PC-3 (cell line): ENCODE measurements at regions not wholly inside any gene's neighbourhood (a gene's known extent, or its start where the extent isn't known, plus 50 kb on each side); places are given as distances from the start of the nearest gene placed in this dataset.
A peak's percentile ranks its signal among the peaks of the same experiment; 100 is the strongest.

ENCODE experiments used
- ATAC-seq: fragments of 200-7000 bp; cut with Tn5 transposase; 2 replicates; pipeline ENCODE4 v1.9.1; 2020; ENCODE audit warnings: mild to moderate bottlenecking, moderate library complexity
- BruUV-seq: library from RNA; stranded (reverse); fragments of 400-500 nt; replicated peaks from 2 replicates; lab custom pipeline; 2021; lab: Mats Ljungman, UMichigan
- CTCF ChIA-PET: fragments of 300-600 bp; sonication (Branson Sonifier 250); formaldehyde crosslinking; loops from one replicate; lab custom pipeline; 2022; ENCODE audit warnings: antibody characterized with exemption; lab: Charles Lee
- POLR2A ChIA-PET: fragments of 300-600 bp; sonication (Branson Sonifier 250); formaldehyde crosslinking; loops from one replicate; lab custom pipeline; 2022; ENCODE audit warnings: antibody characterized with exemption; ENCODE audit not compliant: unreplicated experiment; lab: Charles Lee
- DNase-seq: peaks from one replicate; pipeline ENCODE4 v3.0.0-alpha.2; 2015
- H2AFZ ChIP-seq: fragments of 300-600 bp; sonication (generic); 2 replicates; pipeline ENCODE4 v1.6.0; 2016; ENCODE audit warnings: antibody characterized with exemption, low read length
- H3F3A ChIP-seq: fragments of 300-600 bp; sonication (generic); one replicate; pipeline ENCODE4 v1.6.0; 2017; ENCODE audit warnings: antibody characterized with exemption, low read length, control low read depth, mild to moderate bottlenecking; ENCODE audit not compliant: unreplicated experiment
- H3K27ac ChIP-seq: fragments of 300-600 bp; sonication (generic); 2 replicates; pipeline ENCODE4 v1.5.1; 2016; ENCODE audit warnings: mild to moderate bottlenecking, low read length
- H3K27me3 ChIP-seq: fragments of 300-600 bp; sonication (generic); 2 replicates; pipeline ENCODE4 v1.6.1; 2016; ENCODE audit warnings: low read length, mixed read lengths
- H3K36me3 ChIP-seq: fragments of 300-600 bp; sonication (generic); 2 replicates; pipeline ENCODE4 v1.6.1; 2016; ENCODE audit warnings: low read depth, mixed run types, low read length, mixed read lengths
- H3K4me1 ChIP-seq: fragments of 300-600 bp; sonication (generic); 2 replicates; pipeline ENCODE4 v1.5.1; 2016; ENCODE audit warnings: low read length; ENCODE audit not compliant: insufficient read depth
- H3K4me2 ChIP-seq: fragments of 300-600 bp; sonication (generic); 2 replicates; pipeline ENCODE4 v1.6.0; 2016; ENCODE audit warnings: low read length
- H3K4me3 ChIP-seq: fragments of 300-600 bp; sonication (generic); 2 replicates; pipeline ENCODE4 v1.5.1; 2016; ENCODE audit warnings: mild to moderate bottlenecking, low read length, mixed read lengths
- H3K79me2 ChIP-seq: fragments of 300-600 bp; sonication (generic); 2 replicates; pipeline ENCODE4 v1.6.1; 2017; ENCODE audit warnings: low read length, mixed read lengths
- H3K9ac ChIP-seq: fragments of 300-600 bp; sonication (generic); 2 replicates; pipeline ENCODE4 v1.6.0; 2016; ENCODE audit warnings: mild to moderate bottlenecking, low read length
- H3K9me2 ChIP-seq: fragments of 300-600 bp; sonication (generic); replicated peaks from 2 replicates; pipeline ENCODE4 v1.6.1; 2016; ENCODE audit warnings: mixed run types, low read length, mixed read lengths
- H3K9me3 ChIP-seq: fragments of 300-600 bp; sonication (generic); 2 replicates; pipeline ENCODE4 v1.6.1; 2016; ENCODE audit warnings: low read length, mixed read lengths
- H4K20me1 ChIP-seq: fragments of 300-600 bp; sonication (generic); 2 replicates; pipeline ENCODE4 v1.6.1; 2016; ENCODE audit warnings: low read length, mixed read lengths
- CTCF ChIP-seq: fragments of 300-600 bp; sonication (generic); conservative IDR thresholded peaks from 2 replicates; pipeline ENCODE4 v1.5.1; 2017; ENCODE audit warnings: antibody characterized with exemption, low read depth, mild to moderate bottlenecking, low read length
- EZH2 ChIP-seq: fragments of 300-600 bp; sonication (generic); IDR thresholded peaks from one replicate; pipeline ENCODE4 v1.6.1; 2017; ENCODE audit warnings: antibody characterized with exemption, mild to moderate bottlenecking, low read length; ENCODE audit not compliant: unreplicated experiment
- EZH2phosphoT487 ChIP-seq: fragments of 300-600 bp; sonication (generic); IDR thresholded peaks from 2 replicates; pipeline ENCODE4 v1.6.1; 2018; ENCODE audit warnings: mild to moderate bottlenecking, antibody characterized with exemption, low read length, borderline replicate concordance
- intact Hi-C: fragments of 100-400 bp; cut with micrococcal nuclease; formaldehyde crosslinking; loops from 2 replicates; pipeline ENCODE4 v1.9.0; 2023

- no peak overlapping the region for H3K4me3 ChIP-seq
- BruUV-seq = no TSS peak
- DNase-seq (no peak), ATAC-seq (no peak)
- ChIA-PET CTCF (no interaction called here), POLR2A (no interaction called here)
- intact Hi-C loops = loop anchor here (5.0 to 10.0 kb wide), 3 partner anchors 358 to 578 kb away; no protein-coding TSS in a partner anchor
- no peaks in the 10 kb centered on the region for H3K9me2 ChIP-seq
- no peaks in the 10 kb centered on the region for H3F3A ChIP-seq
- no peaks in the 10 kb centered on the region for H3K27me3 ChIP-seq
- no peak for TF ChIP-seq EZH2phosphoT487
- peaks cover 47% of the 10 kb centered on the region for H3K4me1 ChIP-seq
- H3K9me3 ChIP-seq = no peaks in the 10 kb centered on the region
- H3K27ac ChIP-seq = no peak overlapping the region
- no peak overlapping the region for H2AFZ ChIP-seq
- H3K36me3 ChIP-seq = no peaks in the 10 kb centered on the region
- no peaks in the 10 kb centered on the region for H4K20me1 ChIP-seq
- no peaks in the 10 kb centered on the region for H3K79me2 ChIP-seq
- no peak overlapping the region for H3K4me2 ChIP-seq
- no peak overlapping the region for H3K9ac ChIP-seq
Observed at GRCh38 chr15:35756623-35757022, 210.7 kb upstream of the DPH6 start.

DNA sequence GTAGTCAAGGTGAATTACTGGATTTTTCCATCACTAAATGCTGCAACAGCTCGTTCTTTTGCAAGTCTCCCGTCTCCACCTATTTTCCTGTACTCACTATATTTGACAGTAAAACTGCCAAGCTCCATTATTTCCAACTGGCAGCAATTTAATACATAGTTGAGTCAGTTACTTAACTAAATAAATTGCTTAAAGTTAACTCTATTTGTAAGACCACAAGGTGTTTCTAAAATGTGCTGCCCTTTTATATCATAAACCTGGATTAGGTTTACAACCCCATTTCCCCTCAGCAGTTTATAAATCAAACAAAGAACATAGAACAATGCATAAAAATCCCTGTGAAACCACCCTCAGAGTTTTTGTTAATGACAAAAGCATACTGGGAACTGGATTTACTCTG lies 211.4 kb upstream of the DPH6 start:
- BruUV-seq = no TSS peak
- ATAC-seq = no peak
- no peak overlapping the region for H2AFZ ChIP-seq
- no peaks in the 10 kb centered on the region for H3K9me3 ChIP-seq
- no peaks in the 10 kb centered on the region for H3K79me2 ChIP-seq
- H3K9me2 ChIP-seq = no peaks in the 10 kb centered on the region
- intact Hi-C loops = loop anchor here (5.0 to 10.0 kb wide), 3 partner anchors 357 to 577 kb away; no protein-coding TSS in a partner anchor
- peak overlapping the region; percentile 15 for H3K4me2 ChIP-seq
- no peak for TF ChIP-seq EZH2
- no peak for TF ChIP-seq EZH2phosphoT487
- no peak for TF ChIP-seq CTCF
- no peak overlapping the region for H3K4me3 ChIP-seq
- no peaks in the 10 kb centered on the region for H3F3A ChIP-seq
- CTCF ChIA-PET = no interaction called here
- H3K27me3 ChIP-seq = no peaks in the 10 kb centered on the region
- no peak overlapping the region for H3K9ac ChIP-seq
- H3K36me3 ChIP-seq = no peaks in the 10 kb centered on the region
- no peaks in the 10 kb centered on the region for H4K20me1 ChIP-seq
- POLR2A ChIA-PET = no interaction called here
- DNase-seq = no peak
- peaks cover 47% of the 10 kb centered on the region for H3K4me1 ChIP-seq
- H3K27ac ChIP-seq = peak overlapping the region; percentile 13; the same call in 1 of the 2 replicates

DNA sequence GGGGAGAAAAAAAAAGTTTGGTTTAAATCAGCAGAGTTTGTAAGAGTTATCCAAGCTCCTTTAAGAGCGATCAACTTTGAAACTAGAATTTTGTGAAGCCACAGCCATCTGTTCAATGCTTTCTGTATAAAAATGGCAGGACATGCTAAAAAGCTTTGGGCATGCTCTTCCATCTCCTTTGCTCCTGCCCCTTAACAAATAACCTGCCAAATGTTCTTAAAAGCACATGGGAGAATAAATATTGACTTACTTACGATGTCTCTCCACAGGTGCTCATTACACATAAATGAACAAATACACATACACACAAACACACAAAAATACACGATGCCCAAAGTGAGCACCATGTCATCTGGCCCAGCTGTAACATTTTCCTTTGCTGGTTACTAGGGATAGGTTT lies 211.8 kb upstream of the DPH6 start:
- TF ChIP-seq EZH2 = no peak
- no peak for TF ChIP-seq CTCF
- TF ChIP-seq EZH2phosphoT487 = no peak
- Histone ChIP-seq H2AFZ (no peak overlapping the region), H3K9ac (no peak overlapping the region), H3K27ac (peak overlapping the region; percentile 13), H3K4me3 (no peak overlapping the region), H3F3A (no peaks in the 10 kb centered on the region), H3K4me1 (peaks cover 46% of the 10 kb centered on the region), H4K20me1 (no peaks in the 10 kb centered on the region), H3K79me2 (no peaks in the 10 kb centered on the region), H3K36me3 (no peaks in the 10 kb centered on the region), H3K27me3 (no peaks in the 10 kb centered on the region), H3K4me2 (peak overlapping the region; percentile 15), H3K9me3 (no peaks in the 10 kb centered on the region), H3K9me2 (no peaks in the 10 kb centered on the region)
- intact Hi-C loops = loop anchor here (5.0 to 10.0 kb wide), 3 partner anchors 357 to 577 kb away; no protein-coding TSS in a partner anchor
- CTCF ChIA-PET = interaction anchor here (0.6 kb wide), 1 partner anchor 25 kb away, joined by 4 read pairs; no protein-coding TSS in a partner anchor
- no TSS peak for BruUV-seq
- POLR2A ChIA-PET = no interaction called here
- DNase-seq = peak; percentile 33
- peak; percentile 28 for ATAC-seq
